OCI-LY7 (cell line): ENCODE measurements at regions not wholly inside any gene's neighbourhood (a gene's known extent, or its start where the extent isn't known, plus 50 kb on each side); places are given as distances from the start of the nearest gene placed in this dataset.

Experiments used
- BruUV-seq: library from RNA; stranded (reverse); fragments of 400-500 nt; replicated peaks from 2 replicates; lab custom pipeline; 2021; lab: Mats Ljungman, UMichigan
- CTCF ChIA-PET: fragments of 300-600 bp; sonication (Branson Sonifier 250); formaldehyde crosslinking; loops from one replicate; lab custom pipeline; 2022; ENCODE audit warnings: antibody characterized with exemption; ENCODE audit not compliant: unreplicated experiment; lab: Charles Lee
- POLR2A ChIA-PET: fragments of 300-600 bp; sonication (Branson Sonifier 250); formaldehyde crosslinking; loops from one replicate; lab custom pipeline; 2022; ENCODE audit warnings: antibody characterized with exemption; lab: Charles Lee
- DNase-seq: peaks from one replicate; pipeline ENCODE4 v3.0.0-alpha.2; 2015; ENCODE audit warnings: low spot score
- H2AFZ ChIP-seq: fragments of 200-600 bp; sonication (generic), shearing (Covaris generic); 2 replicates; pipeline ENCODE4 v1.6.1; 2014; ENCODE audit warnings: mild to moderate bottlenecking, antibody characterized with exemption, low read length, moderate library complexity
- H3K27ac ChIP-seq: fragments of 200-600 bp; sonication (generic); 2 replicates; pipeline ENCODE4 v1.5.1; 2014; ENCODE audit warnings: mixed run types, low read depth, mild to moderate bottlenecking, moderate library complexity, low read length, inconsistent platforms; ENCODE audit not compliant: poor library complexity, severe bottlenecking
- H3K36me3 ChIP-seq: fragments of 200-600 bp; sonication (generic); 2 replicates; pipeline ENCODE4 v1.6.1; 2014; ENCODE audit warnings: mild to moderate bottlenecking, antibody characterized with exemption, low read length, moderate library complexity, mixed read lengths; ENCODE audit not compliant: insufficient read depth
- H3K4me1 ChIP-seq: fragments of 200-600 bp; sonication (generic); 2 replicates; pipeline ENCODE4 v1.5.1; 2014; ENCODE audit warnings: mild to moderate bottlenecking, low read length; ENCODE audit not compliant: insufficient read depth, poor library complexity, severe bottlenecking
- H3K4me2 ChIP-seq: fragments of 200-600 bp; sonication (generic); 2 replicates; pipeline ENCODE4 v1.6.1; 2014; ENCODE audit warnings: mild to moderate bottlenecking, low read length
- H3K4me3 ChIP-seq: fragments of 200-600 bp; sonication (generic); 2 replicates; pipeline ENCODE4 v1.5.1; 2014; ENCODE audit warnings: mild to moderate bottlenecking, low read depth, low read length; ENCODE audit not compliant: poor library complexity, severe bottlenecking
- H3K79me2 ChIP-seq: fragments of 200-600 bp; sonication (generic); 2 replicates; pipeline ENCODE4 v1.6.1; 2016; ENCODE audit warnings: low read depth, mild to moderate bottlenecking, low read length, moderate library complexity, mixed read lengths; ENCODE audit not compliant: insufficient read depth
- H3K9me2 ChIP-seq: fragments of 200-600 bp; sonication (generic); 2 replicates; pipeline ENCODE4 v1.6.1; 2016; ENCODE audit warnings: mild to moderate bottlenecking, low read length, mixed read lengths; ENCODE audit not compliant: insufficient read depth
- H3K9me3 ChIP-seq: fragments of 200-600 bp; sonication (generic); 2 replicates; pipeline ENCODE4 v1.6.1; 2014; ENCODE audit warnings: mild to moderate bottlenecking, mixed run types, low read length, mixed read lengths
- H4K20me1 ChIP-seq: fragments of 200-600 bp; sonication (generic); 2 replicates; pipeline ENCODE4 v1.6.1; 2014; ENCODE audit warnings: mild to moderate bottlenecking, antibody characterized with exemption, low read length, moderate library complexity, mixed read lengths; ENCODE audit not compliant: insufficient read depth
- EZH2phosphoT487 ChIP-seq: fragments of 200-600 bp; sonication (generic); IDR thresholded peaks from 2 replicates; pipeline ENCODE4 v1.6.1; 2018; ENCODE audit warnings: low read depth, borderline replicate concordance, mild to moderate bottlenecking, mixed run types, antibody characterized with exemption, low read length, moderate library complexity, mixed read lengths
- intact Hi-C: fragments of 100-400 bp; cut with micrococcal nuclease; formaldehyde crosslinking; loops from one replicate; pipeline ENCODE4 v1.10.0; 2022; ENCODE audit not compliant: unreplicated experiment
- TF ChIP-seq, protein P1 (sequence below): fragments of 200-600 bp; sonication (generic); conservative IDR thresholded peaks from 2 replicates; pipeline ENCODE4 v1.5.1; 2014; ENCODE audit warnings: mild to moderate bottlenecking, antibody characterized with exemption, low read length, moderate library complexity, mixed read lengths

DNA sequence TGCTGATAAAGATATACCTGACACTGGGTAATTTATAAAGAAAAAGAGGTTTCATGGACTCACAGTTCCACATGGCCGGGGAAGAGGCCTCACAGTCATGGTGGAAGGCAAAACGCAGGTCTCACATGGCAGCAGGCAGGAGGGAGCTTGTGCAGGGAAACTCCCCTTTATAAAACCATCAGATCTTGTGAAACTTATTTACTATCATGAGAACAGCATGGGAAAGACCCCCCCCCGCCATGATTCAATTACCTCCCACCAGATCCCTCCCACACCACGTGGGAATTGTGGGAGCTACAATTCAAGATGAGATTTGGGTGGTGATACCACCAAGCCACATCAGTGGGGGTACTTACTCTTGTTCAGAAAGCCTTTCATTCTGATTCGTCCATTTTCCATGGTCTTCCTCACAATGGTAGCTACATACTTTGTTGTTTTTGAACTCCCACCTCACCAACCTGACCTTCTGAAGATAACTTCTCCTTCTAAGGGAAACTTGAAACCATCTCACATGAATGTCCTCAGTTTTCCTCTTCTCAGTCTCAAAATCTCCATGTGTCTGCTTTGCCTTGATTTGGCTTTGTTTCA is 275.6 kb upstream of the PROK2 start:
- DNase-seq = no peak
- Histone ChIP-seq H3K36me3 (no peaks in the 10 kb centered on the region), H3K4me1 (no peaks in the 10 kb centered on the region), H3K4me2 (no peak overlapping the region), H3K9me3 (no peaks in the 10 kb centered on the region), H4K20me1 (no peaks in the 10 kb centered on the region), H3K79me2 (no peaks in the 10 kb centered on the region), H3K27ac (no peak overlapping the region), H2AFZ (no peak overlapping the region), H3K4me3 (no peak overlapping the region), H3K9me2 (no peaks in the 10 kb centered on the region)
- TF ChIP-seq EZH2phosphoT487 = no peak
- TF ChIP-seq, protein P1, sequence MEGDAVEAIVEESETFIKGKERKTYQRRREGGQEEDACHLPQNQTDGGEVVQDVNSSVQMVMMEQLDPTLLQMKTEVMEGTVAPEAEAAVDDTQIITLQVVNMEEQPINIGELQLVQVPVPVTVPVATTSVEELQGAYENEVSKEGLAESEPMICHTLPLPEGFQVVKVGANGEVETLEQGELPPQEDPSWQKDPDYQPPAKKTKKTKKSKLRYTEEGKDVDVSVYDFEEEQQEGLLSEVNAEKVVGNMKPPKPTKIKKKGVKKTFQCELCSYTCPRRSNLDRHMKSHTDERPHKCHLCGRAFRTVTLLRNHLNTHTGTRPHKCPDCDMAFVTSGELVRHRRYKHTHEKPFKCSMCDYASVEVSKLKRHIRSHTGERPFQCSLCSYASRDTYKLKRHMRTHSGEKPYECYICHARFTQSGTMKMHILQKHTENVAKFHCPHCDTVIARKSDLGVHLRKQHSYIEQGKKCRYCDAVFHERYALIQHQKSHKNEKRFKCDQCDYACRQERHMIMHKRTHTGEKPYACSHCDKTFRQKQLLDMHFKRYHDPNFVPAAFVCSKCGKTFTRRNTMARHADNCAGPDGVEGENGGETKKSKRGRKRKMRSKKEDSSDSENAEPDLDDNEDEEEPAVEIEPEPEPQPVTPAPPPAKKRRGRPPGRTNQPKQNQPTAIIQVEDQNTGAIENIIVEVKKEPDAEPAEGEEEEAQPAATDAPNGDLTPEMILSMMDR = no peak
- no TSS peak for BruUV-seq
- ChIA-PET POLR2A (interaction anchor here (1.2 kb wide), 1 partner anchor 8 kb away, joined by 7 read pairs; no protein-coding TSS in a partner anchor), CTCF (interaction anchor here (1.0 kb wide), 1 partner anchor 20 kb away, joined by 4 read pairs; no protein-coding TSS in a partner anchor)
- intact Hi-C loops = no loop called here

DNA sequence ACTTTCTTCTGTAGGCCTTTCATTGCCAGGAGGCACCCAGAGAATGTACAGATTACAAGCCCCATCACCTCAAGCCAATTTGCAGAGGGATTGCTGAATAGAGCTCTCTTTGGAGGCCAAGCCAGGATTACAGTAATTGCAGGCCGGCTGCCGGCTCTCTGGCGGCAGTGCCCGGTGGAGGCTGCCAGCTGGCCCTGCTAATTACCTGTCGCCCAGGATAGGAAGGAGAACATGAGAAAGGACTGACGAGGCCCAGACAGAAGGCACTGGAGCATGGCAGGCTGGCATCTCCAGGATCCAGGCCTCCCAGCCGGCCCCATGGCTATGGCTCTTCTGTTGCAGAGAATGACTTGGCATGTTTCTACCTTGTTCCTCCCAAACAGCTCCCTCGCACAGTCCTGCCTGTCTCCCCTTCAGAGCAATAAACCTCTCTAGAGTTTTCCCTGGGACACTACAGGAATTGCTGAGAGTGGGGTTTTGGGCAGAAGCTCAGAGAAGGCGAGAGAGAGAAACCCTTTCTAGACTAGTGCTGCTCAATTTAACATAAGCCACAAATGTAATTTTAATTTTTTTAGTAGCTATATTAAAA is 273.6 kb upstream of the PROK2 start:
- no peak overlapping the region for H3K4me2 ChIP-seq
- no peak overlapping the region for H2AFZ ChIP-seq
- H3K9me3 ChIP-seq = no peaks in the 10 kb centered on the region
- CTCF ChIA-PET = no interaction called here
- POLR2A ChIA-PET = interaction anchor here (1.2 to 1.3 kb wide), 2 partner anchors 13 to 21 kb away, joined by 3 to 4 read pairs; no protein-coding TSS in a partner anchor
- H3K36me3 ChIP-seq = no peaks in the 10 kb centered on the region
- H3K27ac ChIP-seq = no peak overlapping the region
- no peaks in the 10 kb centered on the region for H3K4me1 ChIP-seq
- no peaks in the 10 kb centered on the region for H3K79me2 ChIP-seq
- no TSS peak for BruUV-seq
- intact Hi-C loops = no loop called here
- no peaks in the 10 kb centered on the region for H4K20me1 ChIP-seq
- TF ChIP-seq, protein P1 = no peak
- TF ChIP-seq EZH2phosphoT487 = no peak
- no peak overlapping the region for H3K4me3 ChIP-seq
- DNase-seq = no peak
- H3K9me2 ChIP-seq = no peaks in the 10 kb centered on the region

DNA sequence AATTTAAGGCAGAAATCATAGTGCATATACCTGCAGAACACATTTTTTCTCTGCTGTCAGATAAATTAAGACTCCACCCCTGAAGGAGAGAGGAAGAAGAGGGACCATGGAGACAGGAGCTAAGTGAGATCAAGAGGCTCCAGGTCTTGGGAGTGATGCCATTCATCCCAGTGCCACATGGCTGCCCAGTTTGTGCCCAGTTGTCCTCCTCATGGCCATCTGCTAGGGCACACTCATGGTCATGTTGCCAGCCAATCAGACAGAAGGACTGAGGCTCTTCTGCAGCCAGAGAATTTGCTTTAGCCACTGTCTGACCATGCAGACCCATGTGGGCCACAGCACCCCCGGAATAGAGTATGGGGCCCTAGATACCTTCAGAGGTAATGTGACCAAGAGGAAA is 270.5 kb upstream of the PROK2 start:
- intact Hi-C loops = no loop called here
- Histone ChIP-seq H3K9me2 (no peaks in the 10 kb centered on the region), H3K4me1 (no peaks in the 10 kb centered on the region), H3K36me3 (no peaks in the 10 kb centered on the region), H3K27ac (no peak overlapping the region), H3K4me2 (no peak overlapping the region), H3K79me2 (no peaks in the 10 kb centered on the region), H2AFZ (no peak overlapping the region), H3K4me3 (no peak overlapping the region), H4K20me1 (no peaks in the 10 kb centered on the region), H3K9me3 (no peaks in the 10 kb centered on the region)
- ChIA-PET CTCF (no interaction called here), POLR2A (no interaction called here)
- TF ChIP-seq EZH2phosphoT487 = no peak
- TF ChIP-seq, protein P1 = no peak
- BruUV-seq = no TSS peak
- no peak for DNase-seq
